Mammary epithelial cell (primary cell): ENCODE measurements at regions not wholly inside any gene's neighbourhood (a gene's known extent, or its start where the extent isn't known, plus 50 kb on each side); places are given as distances from the start of the nearest gene placed in this dataset.

Experiments
- CTCF ChIP-seq, 2 donors: IDR thresholded peaks in 1 of 2; conservative IDR thresholded peaks in 1 of 2; 2 replicates each; pipeline ENCODE4 v1.5.1; 2011 to 2012; ENCODE audit warnings: inconsistent platforms in 2 of 2, low read length in 2 of 2, mild to moderate bottlenecking in 2 of 2, control low read depth in 1 of 2, low read depth in 1 of 2; ENCODE audit not compliant: insufficient read depth in 1 of 2; ENCODE audit errors: extremely low read depth in 1 of 2
- EZH2 ChIP-seq: IDR thresholded peaks from 2 replicates; pipeline ENCODE4 v1.6.1; 2012; ENCODE audit warnings: low read length, inconsistent platforms, borderline replicate concordance

- TF ChIP-seq CTCF (conservative IDR thresholded peaks at IDR 0.05 in 1 of 2, IDR thresholded peaks at IDR 0.05 in 1 of 2; ENCODE audit: extremely low read depth in 1 of 2, insufficient read depth in 1 of 2, low read depth in 1 of 2, low read length in 2 of 2) (no peak), EZH2 (no peak)
Measured at GRCh38 chr2:81505586-81505985, 1201.0 kb upstream of the LRRTM1 start.
